Middle frontal gyrus (tissue), 1 donor: ENCODE measurements at regions not wholly inside any gene's neighbourhood (a gene's known extent, or its start where the extent isn't known, plus 50 kb on each side); places are given as distances from the start of the nearest gene placed in this dataset.
"Not testable (repeated sequence)": the region's sequence is repeated elsewhere in the genome, so short reads cannot be mapped to it uniquely, and the experiment has no call there.

Experiments used
- DNase-seq: peaks from one replicate; pipeline ENCODE4 v3.0.0-alpha.2; 2015; ENCODE audit warnings: low spot score; ENCODE audit errors: extremely low spot score

GRCh38 chr10:131557956-131558355 is 246.4 kb upstream of the TCERG1L start:
- DNase-seq: not testable (repeated sequence)

GRCh38 chr10:131559450-131559911 is 248.0 kb upstream of the TCERG1L start:
- no peak for DNase-seq

- no peak for DNase-seq
Measured at GRCh38 chr10:131560166-131560565, 248.6 kb upstream of the TCERG1L start.

- DNase-seq: no peak
Measured at GRCh38 chr10:131560706-131561355, 249.3 kb upstream of the TCERG1L start.

- DNase-seq: no peak
Measured at GRCh38 chr10:131561897-131562296, 250.4 kb upstream of the TCERG1L start.

GRCh38 chr10:131563411-131563810 is 251.9 kb upstream of the TCERG1L start:
- DNase-seq: no peak

- DNase-seq: no peak
Measured at GRCh38 chr10:131567279-131568162, 256.0 kb upstream of the TCERG1L start.

- DNase-seq: no peak
Measured at GRCh38 chr10:131568866-131569265, 257.3 kb upstream of the TCERG1L start.

- DNase-seq: no peak
Measured at GRCh38 chr10:131569851-131570715, 258.6 kb upstream of the TCERG1L start.

- no peak for DNase-seq
Measured at GRCh38 chr10:131570716-131571307, 259.3 kb upstream of the TCERG1L start.

GRCh38 chr10:131571346-131571745 is 259.8 kb upstream of the TCERG1L start:
- no peak for DNase-seq

GRCh38 chr10:131571865-131572264 is 260.3 kb upstream of the TCERG1L start:
- DNase-seq: no peak

- DNase-seq: no peak
Measured at GRCh38 chr10:131573256-131573655, 261.7 kb upstream of the TCERG1L start.

GRCh38 chr10:131573707-131574106 is 262.2 kb upstream of the TCERG1L start:
- DNase-seq: no peak

- DNase-seq: no peak
Measured at GRCh38 chr10:131574363-131574706, 262.8 kb upstream of the TCERG1L start.

- DNase-seq: no peak
Measured at GRCh38 chr10:131574707-131575430, 263.3 kb upstream of the TCERG1L start.

- DNase-seq: no peak
Measured at GRCh38 chr10:131575877-131576276, 264.4 kb upstream of the TCERG1L start.

GRCh38 chr10:131576341-131577177 is 265.0 kb upstream of the TCERG1L start:
- DNase-seq: no peak

- no peak for DNase-seq
Measured at GRCh38 chr10:131577178-131577555, 265.6 kb upstream of the TCERG1L start.
